Transverse colon (tissue), 4 donors: ENCODE measurements at regions not wholly inside any gene's neighbourhood (a gene's known extent, or its start where the extent isn't known, plus 50 kb on each side); places are given as distances from the start of the nearest gene placed in this dataset.

ENCODE experiments used
- POLR2A ChIP-seq: fragments of 450-650 bp; IDR thresholded peaks from one replicate; pipeline ENCODE4 v1.6.1; 2016; ENCODE audit warnings: antibody characterized with exemption, mild to moderate bottlenecking, moderate library complexity
- POLR2AphosphoS5 ChIP-seq, 3 donors: sonication (generic); formaldehyde crosslinking; IDR thresholded peaks; one replicate each; pipeline ENCODE4 v1.6.1; 2016; ENCODE audit warnings: antibody characterized with exemption in 3 of 3
- TF ChIP-seq, protein P1 (sequence below), 5 experiments: fragments of 200-600 bp in 3 of 5; fragments of 450-650 bp in 2 of 5; sonication (generic) in 3 of 5; IDR thresholded peaks; 1 replicate in 2 of 5; 2 replicates in 3 of 5; pipeline ENCODE4 v1.5.1; 2016 to 2017; ENCODE audit warnings: antibody characterized with exemption in 5 of 5, inconsistent platforms in 3 of 5, mild to moderate bottlenecking in 2 of 5, moderate library complexity in 1 of 5

DNA sequence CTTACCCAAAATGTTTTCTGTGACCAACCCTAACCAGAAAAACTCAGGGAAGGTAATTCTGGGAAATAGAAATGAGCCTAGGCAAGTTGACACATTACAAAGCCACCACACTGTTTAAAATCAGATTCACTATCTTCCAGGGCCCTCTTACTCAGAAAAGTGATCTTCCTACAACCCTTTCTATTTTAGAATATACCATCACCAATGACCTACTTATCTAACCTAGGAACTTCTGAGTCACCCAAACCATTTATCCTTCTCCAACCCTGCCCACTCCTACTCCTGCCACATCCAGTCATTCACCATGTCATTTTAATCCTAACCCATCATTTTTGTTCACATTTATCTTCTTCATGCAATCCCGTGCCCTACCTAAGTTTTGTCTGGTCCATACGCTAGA is 89.9 kb downstream of the FTHL17 start:
- TF ChIP-seq, protein P1, sequence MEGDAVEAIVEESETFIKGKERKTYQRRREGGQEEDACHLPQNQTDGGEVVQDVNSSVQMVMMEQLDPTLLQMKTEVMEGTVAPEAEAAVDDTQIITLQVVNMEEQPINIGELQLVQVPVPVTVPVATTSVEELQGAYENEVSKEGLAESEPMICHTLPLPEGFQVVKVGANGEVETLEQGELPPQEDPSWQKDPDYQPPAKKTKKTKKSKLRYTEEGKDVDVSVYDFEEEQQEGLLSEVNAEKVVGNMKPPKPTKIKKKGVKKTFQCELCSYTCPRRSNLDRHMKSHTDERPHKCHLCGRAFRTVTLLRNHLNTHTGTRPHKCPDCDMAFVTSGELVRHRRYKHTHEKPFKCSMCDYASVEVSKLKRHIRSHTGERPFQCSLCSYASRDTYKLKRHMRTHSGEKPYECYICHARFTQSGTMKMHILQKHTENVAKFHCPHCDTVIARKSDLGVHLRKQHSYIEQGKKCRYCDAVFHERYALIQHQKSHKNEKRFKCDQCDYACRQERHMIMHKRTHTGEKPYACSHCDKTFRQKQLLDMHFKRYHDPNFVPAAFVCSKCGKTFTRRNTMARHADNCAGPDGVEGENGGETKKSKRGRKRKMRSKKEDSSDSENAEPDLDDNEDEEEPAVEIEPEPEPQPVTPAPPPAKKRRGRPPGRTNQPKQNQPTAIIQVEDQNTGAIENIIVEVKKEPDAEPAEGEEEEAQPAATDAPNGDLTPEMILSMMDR (IDR thresholded peaks at IDR 0.05) = no peak
- TF ChIP-seq POLR2A (no peak), POLR2AphosphoS5 (IDR thresholded peaks at IDR 0.05) (no peak)
